H1 (cell line): ENCODE measurements at regions not wholly inside any gene's neighbourhood (a gene's known extent, or its start where the extent isn't known, plus 50 kb on each side); places are given as distances from the start of the nearest gene placed in this dataset.

Source experiments
- CTCF ChIA-PET: fragments of 300-600 bp; sonication (Branson Sonifier 250); formaldehyde crosslinking; loops from one replicate; lab custom pipeline; 2021; ENCODE audit not compliant: partially characterized antibody; lab: Charles Lee
- POLR2A ChIA-PET: fragments of 300-600 bp; sonication (Branson Sonifier 250); formaldehyde crosslinking; loops from one replicate; lab custom pipeline; 2021; ENCODE audit warnings: inconsistent platforms; ENCODE audit not compliant: partially characterized antibody; lab: Charles Lee
- DNase-seq, 2 experiments: peaks; one replicate each; pipeline versions ENCODE4 v3.0.0 to v3.0.0-alpha.2; 2010 to 2022; ENCODE audit warnings: low spot score in 2 of 2, low read depth in 1 of 2, mixed read lengths in 1 of 2
- FAIRE-seq: peaks from 2 replicates; lab custom pipeline; 2011; peaks lifted over from hg19 to GRCh38; lab: Jason Lieb, UNC
- H2AFZ ChIP-seq: 2 replicates; pipeline ENCODE4 v1.8.1; 2012; ENCODE audit warnings: low read length, inconsistent platforms
- H2AK5ac ChIP-seq: 2 replicates; pipeline ENCODE4 v1.6.1; 2013; ENCODE audit warnings: low read depth, low read length
- H2BK120ac ChIP-seq: replicated peaks from 2 replicates; pipeline ENCODE3; 2013; ENCODE audit warnings: low read depth, low read length, inconsistent platforms
- H2BK12ac ChIP-seq: 2 replicates; pipeline ENCODE4 v1.6.1; 2013; ENCODE audit warnings: low read depth, low read length
- H2BK15ac ChIP-seq: 2 replicates; pipeline ENCODE4 v1.6.1; 2013; ENCODE audit warnings: low read length
- H2BK20ac ChIP-seq: 2 replicates; pipeline ENCODE4 v1.6.1; 2013; ENCODE audit warnings: low read length
- H2BK5ac ChIP-seq: 2 replicates; pipeline ENCODE4 v1.6.1; 2013; ENCODE audit warnings: low read depth, low read length
- H3K14ac ChIP-seq: 2 replicates; pipeline ENCODE4 v1.6.1; 2013; ENCODE audit warnings: inconsistent platforms; ENCODE audit not compliant: insufficient read length
- H3K18ac ChIP-seq: 2 replicates; pipeline ENCODE4 v1.6.1; 2013; ENCODE audit warnings: low read length; ENCODE audit errors: extremely low read depth
- H3K23ac ChIP-seq: 2 replicates; pipeline ENCODE4 v1.6.1; 2013; ENCODE audit warnings: inconsistent platforms; ENCODE audit not compliant: insufficient read length
- H3K23me2 ChIP-seq: 2 replicates; pipeline ENCODE4 v1.6.1; 2013; ENCODE audit warnings: low read depth, low read length
- H3K27ac ChIP-seq: 2 replicates; pipeline ENCODE4 v1.6.1; 2011; ENCODE audit warnings: low read depth, low read length, inconsistent platforms
- H3K27me3 ChIP-seq, 4 experiments: replicated peaks in 1 of 4; 1 replicate in 1 of 4; 2 replicates in 3 of 4; pipeline versions ENCODE4 v1.6.1 to v1.8.1; 2011 to 2013; ENCODE audit warnings: low read length in 3 of 4, mild to moderate bottlenecking in 3 of 4, inconsistent platforms in 2 of 4, mixed read lengths in 2 of 4, moderate library complexity in 1 of 4; ENCODE audit not compliant: control insufficient read depth in 3 of 4, insufficient read depth in 3 of 4; ENCODE audit errors: extremely low read depth in 1 of 4
- H3K36me3 ChIP-seq, 4 experiments: 2 replicates each; pipeline versions ENCODE4 v1.6.1 to v1.8.1; 2011 to 2013; ENCODE audit warnings: mild to moderate bottlenecking in 4 of 4, low read length in 3 of 4, moderate library complexity in 2 of 4, control low read depth in 1 of 4, inconsistent platforms in 1 of 4; ENCODE audit not compliant: insufficient read depth in 4 of 4, control insufficient read depth in 2 of 4
- H3K4ac ChIP-seq: replicated peaks from 2 replicates; pipeline ENCODE3; 2013; ENCODE audit warnings: low read length, low read depth, mixed read lengths, inconsistent platforms; ENCODE audit not compliant: insufficient read length
- H3K4me1 ChIP-seq, 4 experiments: replicated peaks in 1 of 4; 1 replicate in 1 of 4; 2 replicates in 3 of 4; pipeline versions ENCODE4 v1.6.1 to v1.8.1; 2011 to 2013; ENCODE audit warnings: low read length in 3 of 4, inconsistent platforms in 2 of 4, mixed read lengths in 1 of 4; ENCODE audit not compliant: insufficient read depth in 4 of 4, control insufficient read depth in 3 of 4
- H3K4me2 ChIP-seq, 2 experiments: 2 replicates each; pipeline versions ENCODE4 v1.6.1 to v1.8.1; 2011 to 2013; ENCODE audit warnings: low read depth in 2 of 2, low read length in 2 of 2, control low read depth in 1 of 2, inconsistent platforms in 1 of 2, mild to moderate bottlenecking in 1 of 2; ENCODE audit not compliant: insufficient read depth in 1 of 2
- H3K4me3 ChIP-seq, 4 experiments: fragments of 200-600, 300-600 bp in 1 of 4; sonication (generic), shearing (Covaris generic), sonication (Bioruptor Twin) in 1 of 4; 2 replicates each; pipeline versions ENCODE4 v1.5.1 to v1.8.1; 2011 to 2016; ENCODE audit warnings: low read length in 4 of 4, low read depth in 3 of 4, control low read depth in 2 of 4, inconsistent platforms in 2 of 4, mild to moderate bottlenecking in 2 of 4, mixed read lengths in 1 of 4, moderate library complexity in 1 of 4; ENCODE audit not compliant: insufficient read depth in 2 of 4; ENCODE audit errors: extremely low read depth in 1 of 4
- H3K56ac ChIP-seq: replicated peaks from 2 replicates; pipeline ENCODE3; 2013; ENCODE audit warnings: low read depth, mild to moderate bottlenecking, mixed read lengths, low read length, inconsistent platforms; ENCODE audit not compliant: insufficient read length
- H3K79me1 ChIP-seq: 2 replicates; pipeline ENCODE4 v1.6.1; 2013; ENCODE audit warnings: low read depth, low read length, control low read depth
- H3K79me2 ChIP-seq, 2 experiments: 2 replicates each; pipeline versions ENCODE4 v1.6.1 to v1.8.1; 2012 to 2013; ENCODE audit warnings: low read length in 2 of 2, mild to moderate bottlenecking in 2 of 2, inconsistent platforms in 1 of 2; ENCODE audit not compliant: insufficient read depth in 2 of 2, control insufficient read depth in 1 of 2
- H3K9ac ChIP-seq, 4 experiments: replicated peaks in 1 of 4; 1 replicate in 1 of 4; 2 replicates in 3 of 4; pipeline versions ENCODE4 v1.6.1 to v1.8.1; 2011 to 2013; ENCODE audit warnings: low read depth in 3 of 4, low read length in 3 of 4, control low read depth in 2 of 4, mild to moderate bottlenecking in 2 of 4, moderate library complexity in 2 of 4, inconsistent platforms in 1 of 4; ENCODE audit errors: extremely low read depth in 1 of 4
- H3K9me3 ChIP-seq, 2 experiments: 2 replicates each; pipeline versions ENCODE4 v1.6.1 to v1.8.1; 2012 to 2013; ENCODE audit warnings: mild to moderate bottlenecking in 2 of 2, moderate library complexity in 2 of 2, control low read depth in 1 of 2, inconsistent platforms in 1 of 2, low read depth in 1 of 2, low read length in 1 of 2, mixed read lengths in 1 of 2; ENCODE audit not compliant: insufficient read depth in 2 of 2
- H4K20me1 ChIP-seq, 2 experiments: replicated peaks in 1 of 2; 2 replicates each; pipeline versions ENCODE3 to v1.8.1; 2011 to 2013; ENCODE audit warnings: inconsistent platforms in 2 of 2, low read length in 2 of 2, mild to moderate bottlenecking in 1 of 2; ENCODE audit not compliant: insufficient read depth in 2 of 2, control insufficient read depth in 1 of 2
- H4K5ac ChIP-seq: 2 replicates; pipeline ENCODE4 v1.6.1; 2013; ENCODE audit warnings: low read length, low read depth, mixed read lengths, inconsistent platforms; ENCODE audit not compliant: insufficient read length
- H4K8ac ChIP-seq: 2 replicates; pipeline ENCODE4 v1.8.0; 2013; ENCODE audit warnings: mild to moderate bottlenecking, moderate library complexity, low read length, inconsistent platforms; ENCODE audit not compliant: insufficient read depth; ENCODE audit errors: extremely low read depth
- H4K91ac ChIP-seq: replicated peaks from 2 replicates; pipeline ENCODE3; 2013; ENCODE audit warnings: low read length, mixed read lengths, inconsistent platforms; ENCODE audit not compliant: insufficient read length
- WGBS, 2 experiments: shearing (Covaris generic) in 1 of 2; methylation state at CpG; one replicate each; pipeline versions ENCODE4 v1.1.6 to v1.1.7; 2013 to 2015; ENCODE audit warnings: low lambda C conversion rate in 2 of 2, mixed read lengths in 2 of 2, inconsistent platforms in 1 of 2, low coverage in 1 of 2, missing lambda C conversion rate in 1 of 2; ENCODE audit not compliant: insufficient replicate concordance in 2 of 2, insufficient coverage in 1 of 2, insufficient read length in 1 of 2; ENCODE audit errors: extremely low coverage in 1 of 2, missing lambda C conversion rate in 1 of 2; 5-methylcytosine and 5-hydroxymethylcytosine counted together
- TF ChIP-seq, protein P1 (sequence below): IDR thresholded peaks from 2 replicates; pipeline ENCODE4 v1.6.1; 2012; ENCODE audit warnings: inconsistent platforms

DNA sequence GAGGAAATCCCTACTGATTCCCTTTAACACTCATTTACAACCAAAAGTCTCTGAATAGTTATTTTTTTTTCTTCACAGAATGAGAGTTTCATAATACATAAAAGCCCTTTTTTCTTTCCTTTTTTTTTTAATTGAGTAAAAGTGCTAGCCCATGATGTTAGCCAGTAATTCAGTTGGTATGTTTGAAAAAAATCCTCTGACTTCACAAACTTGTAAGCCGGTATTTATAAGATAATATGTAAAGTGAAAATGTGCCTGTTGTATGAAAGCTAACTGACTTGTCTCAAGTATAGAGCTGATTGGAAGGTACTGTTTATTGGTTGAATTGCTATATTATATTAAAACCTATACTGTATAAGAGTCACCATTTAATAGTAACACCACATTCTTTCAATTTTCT, 70.2 kb upstream of the NEIL3 start:
- POLR2A ChIA-PET, result interaction anchor here (0.7 kb wide), 1 partner anchor 10 kb away, joined by 3 read pairs; no protein-coding TSS in a partner anchor
- DNase-seq, result no peak

More for the DNA sequence above, 70.2 kb upstream of the NEIL3 start:
- Histone ChIP-seq H3K18ac (no peak overlapping the region), H3K4me2 (no peak overlapping the region), H3K36me3 (no peaks in the 10 kb centered on the region), H3K14ac (no peak overlapping the region), H3K4me3 (no peak overlapping the region), H2BK12ac (no peak overlapping the region), H3K56ac (no peak overlapping the region), H2BK20ac (no peak overlapping the region), H2BK5ac (no peak overlapping the region), H3K23me2 (no peaks in the 10 kb centered on the region), H4K8ac (no peak overlapping the region), H2BK120ac (no peak overlapping the region), H2BK15ac (no peak overlapping the region), H3K9me3 (no peaks in the 10 kb centered on the region), H3K23ac (no peak overlapping the region), H3K4me1 (no peaks in the 10 kb centered on the region), H3K79me2 (no peaks in the 10 kb centered on the region), H2AFZ (no peak overlapping the region), H3K27ac (no peak overlapping the region), H4K91ac (no peak overlapping the region), H2AK5ac (no peak overlapping the region), H3K4ac (no peak overlapping the region), H3K9ac (no peak overlapping the region), H4K20me1 (no peaks in the 10 kb centered on the region), H3K79me1 (no peaks in the 10 kb centered on the region), H4K5ac (no peak overlapping the region), H3K27me3 (no peaks in the 10 kb centered on the region)
- TF ChIP-seq, protein P1, sequence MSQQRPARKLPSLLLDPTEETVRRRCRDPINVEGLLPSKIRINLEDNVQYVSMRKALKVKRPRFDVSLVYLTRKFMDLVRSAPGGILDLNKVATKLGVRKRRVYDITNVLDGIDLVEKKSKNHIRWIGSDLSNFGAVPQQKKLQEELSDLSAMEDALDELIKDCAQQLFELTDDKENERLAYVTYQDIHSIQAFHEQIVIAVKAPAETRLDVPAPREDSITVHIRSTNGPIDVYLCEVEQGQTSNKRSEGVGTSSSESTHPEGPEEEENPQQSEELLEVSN, result no peak
- CTCF ChIA-PET, result interaction anchor here (1.2 to 1.4 kb wide), 2 partner anchors 9 to 11 kb away, joined by 3 to 4 read pairs; no protein-coding TSS in a partner anchor
- 88% methylated on average over 1 of the region's 1 CpG; no CpG with 5 or more reads in 1 of the 2 experiments for WGBS, 2 experiments
- no peak for FAIRE-seq
